Endothelial cell of umbilical vein (primary cell): ENCODE measurements at regions not wholly inside any gene's neighbourhood (a gene's known extent, or its start where the extent isn't known, plus 50 kb on each side); places are given as distances from the start of the nearest gene placed in this dataset.

Experiments
- MAX ChIP-seq: IDR thresholded peaks from 2 replicates; pipeline ENCODE4 v1.6.1; 2011; ENCODE audit not compliant: insufficient read depth, insufficient read length
- POLR2AphosphoS5 ChIP-seq: IDR thresholded peaks from 2 replicates; pipeline ENCODE4 v1.6.1; 2012; ENCODE audit warnings: low read depth, mild to moderate bottlenecking, control low read depth, low read length, moderate library complexity; ENCODE audit not compliant: insufficient read depth

- no peak for TF ChIP-seq POLR2AphosphoS5
- TF ChIP-seq MAX, result no peak
Measured at GRCh38 chr6:139472351-139473015, 98.0 kb upstream of the CITED2 start.
